ENCODE measurements at regions not wholly inside any gene's neighbourhood (a gene's known extent, or its start where the extent isn't known, plus 50 kb on each side); places are given as distances from the start of the nearest gene placed in this dataset.
A peak's percentile ranks its signal among the peaks of the same experiment; 100 is the strongest.
"Not testable (repeated sequence)": the region's sequence is repeated elsewhere in the genome, so short reads cannot be mapped to it uniquely, and the experiment has no call there.

- no peak for TF ChIP-seq CTCF (conservative IDR thresholded peaks at IDR 0.05; ENCODE audit: control insufficient read depth, insufficient read depth, low read depth, low read length)
- no peak for DNase-seq (ENCODE audit: low read depth)
- H3K4me3 ChIP-seq (ENCODE audit: control insufficient read depth, low read depth, low read length), result no peak overlapping the region
Observed at GRCh38 chr11:109519253-109519652, 97.3 kb downstream of the C11orf87 start.

- TF ChIP-seq CTCF (conservative IDR thresholded peaks at IDR 0.05; ENCODE audit: control insufficient read depth, insufficient read depth, low read depth, low read length), result no peak
Observed at GRCh38 chr11:109521571-109522086, 99.6 kb downstream of the C11orf87 start.

GRCh38 chr11:109522116-109522755, 100.2 kb downstream of the C11orf87 start:
- H3K4me3 ChIP-seq (ENCODE audit: control insufficient read depth, low read depth, low read length), result no peak overlapping the region
- DNase-seq (ENCODE audit: low read depth), result no peak

More at GRCh38 chr11:109521571-109522086, 99.6 kb downstream of the C11orf87 start:
- no peak for DNase-seq (ENCODE audit: low read depth)
- H3K4me3 ChIP-seq (ENCODE audit: control insufficient read depth, low read depth, low read length), result no peak overlapping the region

GRCh38 chr11:109525636-109526035, 103.6 kb downstream of the C11orf87 start:
- not testable (repeated sequence) for H3K4me3 ChIP-seq (ENCODE audit: control insufficient read depth, low read depth, low read length); DNase-seq (ENCODE audit: low read depth)

More at GRCh38 chr11:109522116-109522755, 100.2 kb downstream of the C11orf87 start:
- peak; percentile 30 for TF ChIP-seq CTCF (conservative IDR thresholded peaks at IDR 0.05; ENCODE audit: control insufficient read depth, insufficient read depth, low read depth, low read length)

- no peak for DNase-seq (ENCODE audit: low read depth)
- H3K4me3 ChIP-seq (ENCODE audit: control insufficient read depth, low read depth, low read length), result no peak overlapping the region
- TF ChIP-seq CTCF (conservative IDR thresholded peaks at IDR 0.05; ENCODE audit: control insufficient read depth, insufficient read depth, low read depth, low read length), result no peak
Observed at GRCh38 chr11:109526061-109526460, 104.1 kb downstream of the C11orf87 start.

- TF ChIP-seq CTCF (conservative IDR thresholded peaks at IDR 0.05; ENCODE audit: control insufficient read depth, insufficient read depth, low read depth, low read length), result no peak
- H3K4me3 ChIP-seq (ENCODE audit: control insufficient read depth, low read depth, low read length), result no peak overlapping the region
- no peak for DNase-seq (ENCODE audit: low read depth)
Observed at GRCh38 chr11:109526931-109527330, 104.9 kb downstream of the C11orf87 start.

- no peak for TF ChIP-seq CTCF (conservative IDR thresholded peaks at IDR 0.05; ENCODE audit: control insufficient read depth, insufficient read depth, low read depth, low read length)
- H3K4me3 ChIP-seq (ENCODE audit: control insufficient read depth, low read depth, low read length), result no peak overlapping the region
- peak; percentile 2 for DNase-seq (ENCODE audit: low read depth)
Observed at GRCh38 chr11:109527496-109527895, 105.5 kb downstream of the C11orf87 start.

Measured in fibroblast of mammary gland (primary cell).